ENCODE measurements at regions not wholly inside any gene's neighbourhood (a gene's known extent, or its start where the extent isn't known, plus 50 kb on each side); places are given as distances from the start of the nearest gene placed in this dataset.

DNA sequence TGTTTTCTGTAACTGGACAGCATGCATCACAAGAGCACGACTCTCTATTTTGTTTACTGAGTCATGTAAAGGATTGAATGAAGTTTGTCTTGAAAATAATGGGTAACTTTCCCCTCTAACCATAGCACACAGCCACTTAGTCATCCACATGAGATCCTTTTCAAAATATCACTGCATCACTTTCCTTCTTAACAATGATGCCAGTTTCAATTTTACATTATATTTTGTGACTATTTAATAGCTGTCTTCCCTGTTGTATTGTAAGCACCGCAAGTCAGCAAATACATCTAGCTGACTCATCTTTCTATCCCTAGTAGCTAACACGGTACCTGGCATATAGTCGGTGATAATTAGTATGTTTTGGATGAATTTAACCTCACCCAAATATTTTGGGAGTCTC is 83.3 kb upstream of the PPM1H start:
- no peak overlapping the region for H3K4me2 ChIP-seq (ENCODE audit: insufficient read depth, low read length)
- no peak overlapping the region for H3K27ac ChIP-seq (ENCODE audit: insufficient read depth, low read depth, low read length)
- ChIA-PET POLR2A (no interaction called here), CTCF (no interaction called here)
- no peaks in the 10 kb centered on the region for H3K36me3 ChIP-seq (ENCODE audit: control insufficient read depth in 2 of 2, extremely low read depth in 1 of 2, insufficient read depth in 2 of 2, low read length in 2 of 2)
- intact Hi-C loops (cut with micrococcal nuclease) (no loop called here), dilution Hi-C loops (cut with MboI; ENCODE audit: extremely low pct_ligation_motif_present, low sequenced_read_pairs) (no loop called here)
- H3K9me1 ChIP-seq (replicated peaks; ENCODE audit: control insufficient read depth, extremely low read depth, insufficient read depth, low read length): no peaks in the 10 kb centered on the region
- H3K9ac ChIP-seq (replicated peaks; ENCODE audit: extremely low read depth, insufficient read depth, low read length): no peak overlapping the region
- BruUV-seq (replicated peaks): no TSS peak
- DNase-seq (ENCODE audit: low read depth, low spot score) (no peak), FAIRE-seq (no peak)
- no peak overlapping the region for H2AFZ ChIP-seq (ENCODE audit: low read depth, low read length)
- no peaks in the 10 kb centered on the region for H3K4me1 ChIP-seq (ENCODE audit: control insufficient read depth, extremely low read depth, insufficient read depth, low read length)
- H3K4me3 ChIP-seq (replicated peaks in 1 of 3; ENCODE audit: insufficient read depth in 1 of 3, low read depth in 1 of 3, low read length in 3 of 3): no peak overlapping the region
- TF ChIP-seq FOS (IDR thresholded peaks at IDR 0.05; ENCODE audit: borderline replicate concordance, insufficient read depth, low read length) (no peak), POLR2A (IDR thresholded peaks at IDR 0.05; ENCODE audit: low read depth, low read length) (no peak), GATA2 (IDR thresholded peaks at IDR 0.05; ENCODE audit: insufficient read depth, insufficient read length, low read depth, low read length) (no peak), JUN (IDR thresholded peaks at IDR 0.05; ENCODE audit: borderline replicate concordance, insufficient read depth, insufficient read length, low read depth) (no peak), MYC (IDR thresholded peaks at IDR 0.05; ENCODE audit: low read depth, low read length) (no peak), EZH2 (IDR thresholded peaks at IDR 0.05; ENCODE audit: borderline replicate concordance, low read depth, low read length, severe bottlenecking) (no peak), MAX (IDR thresholded peaks at IDR 0.05; ENCODE audit: insufficient read depth, insufficient read length) (no peak), POLR2AphosphoS5 (IDR thresholded peaks at IDR 0.05; ENCODE audit: insufficient read depth, low read depth, low read length) (no peak)
- TF ChIP-seq, protein P1, sequence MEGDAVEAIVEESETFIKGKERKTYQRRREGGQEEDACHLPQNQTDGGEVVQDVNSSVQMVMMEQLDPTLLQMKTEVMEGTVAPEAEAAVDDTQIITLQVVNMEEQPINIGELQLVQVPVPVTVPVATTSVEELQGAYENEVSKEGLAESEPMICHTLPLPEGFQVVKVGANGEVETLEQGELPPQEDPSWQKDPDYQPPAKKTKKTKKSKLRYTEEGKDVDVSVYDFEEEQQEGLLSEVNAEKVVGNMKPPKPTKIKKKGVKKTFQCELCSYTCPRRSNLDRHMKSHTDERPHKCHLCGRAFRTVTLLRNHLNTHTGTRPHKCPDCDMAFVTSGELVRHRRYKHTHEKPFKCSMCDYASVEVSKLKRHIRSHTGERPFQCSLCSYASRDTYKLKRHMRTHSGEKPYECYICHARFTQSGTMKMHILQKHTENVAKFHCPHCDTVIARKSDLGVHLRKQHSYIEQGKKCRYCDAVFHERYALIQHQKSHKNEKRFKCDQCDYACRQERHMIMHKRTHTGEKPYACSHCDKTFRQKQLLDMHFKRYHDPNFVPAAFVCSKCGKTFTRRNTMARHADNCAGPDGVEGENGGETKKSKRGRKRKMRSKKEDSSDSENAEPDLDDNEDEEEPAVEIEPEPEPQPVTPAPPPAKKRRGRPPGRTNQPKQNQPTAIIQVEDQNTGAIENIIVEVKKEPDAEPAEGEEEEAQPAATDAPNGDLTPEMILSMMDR (IDR thresholded peaks at IDR 0.05; ENCODE audit: extremely low read depth in 1 of 2, insufficient read depth in 1 of 2, low read depth in 1 of 2, low read length in 2 of 2): no peak
- H4K20me1 ChIP-seq (replicated peaks; ENCODE audit: control insufficient read depth, extremely low read depth, insufficient read depth, low read length): no peaks in the 10 kb centered on the region
- H3K9me3 ChIP-seq (replicated peaks; ENCODE audit: control insufficient read depth, insufficient read depth, low read length): no peaks in the 10 kb centered on the region
- H3K27me3 ChIP-seq (ENCODE audit: control insufficient read depth in 2 of 2, insufficient read depth in 2 of 2, low read length in 2 of 2): no peaks in the 10 kb centered on the region
- no peaks in the 10 kb centered on the region for H3K79me2 ChIP-seq (ENCODE audit: control insufficient read depth, insufficient read depth, low read length)

Data from endothelial cell of umbilical vein (primary cell).